ENCODE measurements at regions not wholly inside any gene's neighbourhood (a gene's known extent, or its start where the extent isn't known, plus 50 kb on each side); places are given as distances from the start of the nearest gene placed in this dataset.
"Not testable (repeated sequence)": the region's sequence is repeated elsewhere in the genome, so short reads cannot be mapped to it uniquely, and the experiment has no call there.

- DNase-seq (ENCODE audit: low read depth): peak; percentile 89
These were observed 126.5 kb downstream of the RASSF10 start for GRCh38 chr11:13135385-13136271.

DNA sequence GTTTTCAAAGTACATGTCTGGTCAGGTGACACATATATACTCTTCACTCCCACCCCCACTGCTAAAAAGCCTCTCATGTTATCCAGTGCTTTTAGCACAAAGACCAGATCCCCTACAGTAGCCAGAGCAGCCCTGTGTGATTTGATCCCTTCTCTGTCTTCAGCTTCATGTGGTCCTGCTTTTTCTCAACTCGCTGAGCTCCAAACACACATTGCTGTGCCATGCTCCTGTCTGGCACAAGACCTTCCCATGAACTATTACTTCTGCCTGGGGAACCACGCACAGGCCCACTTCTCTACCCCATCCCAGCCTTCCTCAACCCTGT lies 127.1 kb downstream of the RASSF10 start:
- no peak for DNase-seq (ENCODE audit: low read depth)

- DNase-seq (ENCODE audit: low read depth): no peak
These were observed 128.8 kb downstream of the RASSF10 start for GRCh38 chr11:13137844-13138301.

- DNase-seq (ENCODE audit: low read depth): not testable (repeated sequence)
These were observed 130.0 kb downstream of the RASSF10 start for GRCh38 chr11:13139085-13139484.

DNA sequence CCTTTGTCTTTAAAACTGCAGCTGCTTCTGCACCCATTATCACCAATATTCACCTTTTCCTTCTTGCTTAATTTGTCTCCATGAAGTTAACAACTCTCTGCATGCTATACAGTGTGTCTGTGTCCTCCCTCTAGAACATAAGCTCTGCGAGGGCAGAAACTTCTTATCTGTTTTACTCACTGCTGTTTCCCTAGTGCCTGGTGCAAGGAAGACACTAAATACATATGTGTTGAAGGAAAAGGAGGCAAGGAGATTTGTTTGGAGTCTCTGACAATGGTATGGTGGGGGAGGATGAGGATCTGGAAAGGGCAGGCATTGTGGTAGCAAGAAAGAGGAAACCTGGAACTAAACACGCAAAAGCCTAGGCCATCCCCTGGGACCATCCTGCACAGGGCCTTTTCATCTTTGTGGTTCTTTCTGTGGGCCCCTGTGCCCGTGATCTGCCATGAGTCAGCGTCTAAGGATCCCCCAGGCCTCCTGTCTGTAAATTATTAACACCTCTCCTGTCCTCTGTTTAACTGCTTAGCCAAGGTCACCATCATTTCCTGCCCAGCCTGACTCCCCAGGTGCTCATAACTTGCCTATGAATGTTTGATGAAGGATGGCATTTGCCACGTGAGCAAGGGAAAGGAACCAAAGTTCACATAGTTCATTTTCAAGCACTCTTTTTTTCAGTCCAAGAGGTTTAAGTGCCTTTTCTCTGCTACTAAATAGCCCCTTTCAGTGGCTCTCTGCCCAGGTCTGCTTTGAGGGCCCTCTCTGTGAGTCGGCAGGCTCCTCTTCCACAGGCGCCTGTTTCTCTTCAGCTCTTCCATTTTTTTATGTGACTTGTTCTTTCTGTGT lies 131.1 kb downstream of the RASSF10 start:
- DNase-seq (ENCODE audit: low read depth): peak; percentile 88

GRCh38 chr11:13140873-13141655 lies 131.9 kb downstream of the RASSF10 start:
- DNase-seq (ENCODE audit: low read depth): peak; percentile 75

DNA sequence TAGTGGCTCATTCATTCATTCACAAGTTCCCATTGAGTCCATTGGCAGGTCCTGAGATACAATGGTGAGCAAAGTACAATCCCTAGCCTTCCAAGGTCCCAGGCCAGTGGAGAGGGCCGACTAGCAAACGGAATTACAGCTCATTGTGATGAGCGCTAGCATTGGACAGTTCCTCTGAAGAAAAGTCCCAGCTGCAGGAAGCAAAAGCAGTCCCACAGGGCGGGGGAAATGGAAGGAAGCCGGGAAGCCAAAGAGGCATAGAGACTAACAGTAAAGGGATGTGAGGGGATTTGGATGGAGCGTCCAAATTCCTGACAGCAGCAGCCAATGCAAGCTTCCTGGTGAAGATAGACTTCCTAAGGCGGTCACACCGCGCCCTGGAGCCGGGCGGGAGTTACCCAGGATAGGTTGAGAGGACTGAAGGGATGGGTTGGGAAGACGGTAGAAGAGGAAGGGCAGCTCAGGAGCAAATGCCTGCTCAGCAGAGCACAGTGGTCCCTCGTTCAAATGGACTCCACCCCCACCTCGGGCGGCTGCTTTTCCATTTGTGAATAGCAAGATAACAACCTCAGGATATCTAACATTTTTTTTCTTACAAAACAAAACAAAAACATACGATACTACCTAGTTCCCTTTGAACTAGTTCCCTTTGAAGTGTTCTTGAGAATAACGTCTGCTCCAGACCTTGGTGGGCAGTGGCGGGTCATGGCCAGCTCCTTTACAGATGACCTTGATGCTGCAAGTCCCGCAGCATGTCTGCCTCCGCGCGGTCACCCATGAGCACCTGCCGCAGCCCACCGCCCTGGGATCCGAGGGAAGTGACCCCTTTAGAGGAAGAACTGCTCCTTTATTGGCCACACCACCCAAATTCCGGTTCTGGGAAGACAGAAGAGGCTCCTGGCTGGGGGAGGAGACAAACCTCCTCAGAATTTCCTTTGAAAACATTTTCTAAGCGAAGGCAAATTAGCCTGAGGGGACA lies 132.9 kb downstream of the RASSF10 start:
- no peak for DNase-seq (ENCODE audit: low read depth)

DNA sequence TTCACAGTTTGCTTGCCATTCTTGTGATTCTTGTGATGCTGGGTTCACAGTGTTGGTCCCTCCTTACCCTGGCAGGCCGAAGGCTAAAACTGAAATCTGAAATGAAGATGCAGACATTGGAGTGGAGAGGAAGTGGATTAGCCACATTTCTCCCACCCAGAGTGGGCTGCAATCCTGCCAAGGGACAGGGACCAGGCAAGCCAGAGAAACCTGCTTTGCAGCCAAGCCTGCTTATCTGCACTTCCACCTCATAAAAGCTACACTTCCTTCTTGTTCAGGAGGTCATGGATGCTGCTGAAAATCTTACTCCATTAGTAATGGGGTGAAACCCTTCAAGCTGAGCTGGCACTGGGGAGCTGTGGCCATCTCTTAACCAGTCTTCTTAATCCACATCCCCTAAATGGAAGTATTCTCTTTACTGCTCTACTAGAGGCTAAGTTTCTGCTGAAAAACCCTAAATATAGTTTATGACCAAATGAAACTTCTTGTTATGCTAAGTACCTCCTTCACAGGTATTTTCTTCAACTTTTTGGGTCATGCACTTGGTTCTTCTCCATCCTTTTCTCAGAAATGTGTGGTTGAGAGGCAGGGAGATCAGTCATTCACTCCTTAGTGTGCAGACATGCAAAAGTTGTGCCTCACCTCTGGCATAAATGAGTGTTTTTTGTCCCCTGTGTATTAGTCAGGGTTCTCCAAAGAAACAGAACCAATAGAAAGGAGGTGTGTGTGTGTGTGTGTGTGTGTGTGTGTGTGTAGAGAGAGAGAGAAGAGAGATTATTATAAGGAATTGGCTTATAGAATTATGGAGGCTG lies 133.9 kb upstream of the BMAL1 start:
- DNase-seq (ENCODE audit: low read depth): no peak

DNA sequence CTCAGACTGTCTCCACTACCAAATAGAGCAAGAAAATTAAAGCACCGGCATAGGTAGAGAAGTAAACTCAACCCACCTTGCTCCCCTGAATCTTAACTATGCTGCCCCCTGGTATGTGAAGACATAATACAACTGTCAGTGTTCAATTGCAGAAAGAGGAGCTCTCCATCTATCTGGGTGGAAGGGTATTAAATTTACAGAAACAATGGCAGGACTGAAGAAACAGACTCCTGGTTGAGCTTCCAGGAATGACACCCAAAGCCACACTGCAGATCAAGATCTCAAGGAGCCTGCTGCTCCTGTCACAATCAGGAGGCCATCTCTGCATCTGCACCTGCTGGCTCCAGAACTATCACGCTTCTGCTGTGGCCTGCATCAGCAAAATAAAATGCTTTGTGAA lies 132.1 kb upstream of the BMAL1 start:
- no peak for DNase-seq (ENCODE audit: low read depth)

- DNase-seq (ENCODE audit: low read depth): no peak
These were observed 127.6 kb upstream of the BMAL1 start for GRCh38 chr11:13149991-13150390.

DNA sequence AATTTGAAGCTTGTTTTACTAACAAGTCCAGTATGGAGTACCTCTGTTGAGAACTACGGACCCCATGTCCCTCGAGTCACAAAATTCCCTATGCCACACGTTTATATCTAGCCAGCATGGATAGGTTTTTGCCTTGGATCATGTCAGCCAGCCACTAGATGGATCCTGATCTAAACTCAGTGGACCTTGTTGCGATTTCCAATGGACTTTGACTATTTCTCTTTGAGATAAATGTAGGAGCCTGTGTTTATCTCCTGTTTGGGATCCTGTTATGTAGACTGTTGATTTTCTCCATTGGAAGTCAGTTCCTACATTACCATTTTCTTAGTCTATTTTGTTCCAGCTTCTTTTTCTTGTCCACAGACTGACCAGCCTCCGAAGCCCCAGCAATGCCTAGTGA lies 127.1 kb upstream of the BMAL1 start:
- no peak for DNase-seq (ENCODE audit: low read depth)

GRCh38 chr11:13152264-13152663 lies 125.3 kb upstream of the BMAL1 start:
- DNase-seq (ENCODE audit: low read depth): peak; percentile 37

DNA sequence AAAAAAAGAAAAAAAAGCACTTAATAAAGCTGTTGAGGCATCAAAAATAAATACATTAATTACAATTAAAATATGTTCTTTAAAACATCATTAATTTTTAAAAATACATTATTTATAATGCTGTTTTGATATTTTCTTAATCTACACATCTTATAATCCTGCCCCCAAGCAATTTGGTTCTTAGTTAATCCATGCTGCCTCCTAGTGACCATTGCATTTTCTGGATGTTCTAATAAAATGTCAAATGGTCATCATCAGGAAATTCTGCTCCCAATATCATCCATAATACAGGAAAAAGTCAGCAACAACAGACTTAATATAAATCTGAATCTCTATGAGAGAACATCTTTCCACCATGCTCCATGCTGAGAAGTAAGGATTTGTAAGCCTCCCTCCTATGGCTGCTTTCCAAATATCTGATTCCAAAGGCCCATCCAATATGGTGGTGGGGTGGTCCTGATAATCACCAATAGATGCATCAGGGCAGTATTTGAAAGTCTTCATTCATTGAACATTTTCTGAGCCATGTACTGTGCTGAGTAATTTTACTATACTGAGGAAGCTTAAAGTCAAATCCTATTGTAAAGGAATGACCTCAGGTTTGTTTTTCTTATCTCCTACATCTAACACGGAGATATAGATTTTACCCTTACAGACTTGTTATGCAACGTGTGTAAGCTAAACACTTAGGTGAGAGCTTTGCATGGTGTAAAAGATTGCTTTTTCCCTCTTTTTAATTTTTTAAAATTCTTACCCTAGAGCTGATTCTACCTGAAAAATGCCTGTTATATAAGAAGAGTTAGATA lies 124.7 kb upstream of the BMAL1 start:
- DNase-seq (ENCODE audit: low read depth): peak; percentile 18

- DNase-seq (ENCODE audit: low read depth): not testable (repeated sequence)
These were observed 123.2 kb upstream of the BMAL1 start for GRCh38 chr11:13154374-13154773.

DNA sequence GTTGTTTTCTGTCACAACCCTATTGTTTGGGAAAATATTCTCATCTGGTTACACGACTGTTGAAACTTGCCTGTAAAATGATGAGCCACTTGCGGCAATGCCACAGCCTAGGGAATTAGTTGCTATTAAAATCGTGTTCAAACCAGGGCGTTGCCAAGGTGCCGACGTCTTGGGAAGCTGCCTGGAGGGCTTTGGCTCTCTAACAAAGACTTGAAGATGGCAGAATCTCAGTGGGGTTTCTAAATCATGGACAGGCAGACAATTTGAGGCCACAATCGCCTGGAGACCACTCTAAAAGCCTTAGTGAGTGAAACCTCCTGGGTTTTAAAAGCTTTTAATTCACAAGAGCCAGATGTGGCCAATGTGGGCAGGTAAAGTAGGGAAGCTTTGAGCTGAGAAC lies 117.2 kb upstream of the BMAL1 start:
- DNase-seq (ENCODE audit: low read depth): no peak

DNA sequence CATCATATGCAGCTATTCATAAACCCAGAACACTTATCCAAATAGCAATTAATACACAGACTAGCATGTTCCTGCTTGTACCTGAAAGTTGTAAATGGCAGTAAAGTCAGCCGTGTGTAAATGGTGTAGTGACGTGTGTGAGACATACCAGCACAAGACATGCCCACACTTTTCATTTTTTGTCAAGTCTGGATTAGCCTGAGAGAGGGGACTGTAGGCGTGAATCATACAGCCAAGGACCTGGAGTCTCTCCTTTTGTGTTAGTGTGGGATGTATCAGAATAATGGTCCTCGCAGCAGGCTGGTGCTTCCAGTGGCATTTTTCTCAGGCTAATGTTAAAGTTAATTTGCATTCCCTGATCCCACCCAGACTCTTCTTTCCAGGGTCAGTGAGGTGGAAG lies 116.8 kb upstream of the BMAL1 start:
- no peak for DNase-seq (ENCODE audit: low read depth)

DNA sequence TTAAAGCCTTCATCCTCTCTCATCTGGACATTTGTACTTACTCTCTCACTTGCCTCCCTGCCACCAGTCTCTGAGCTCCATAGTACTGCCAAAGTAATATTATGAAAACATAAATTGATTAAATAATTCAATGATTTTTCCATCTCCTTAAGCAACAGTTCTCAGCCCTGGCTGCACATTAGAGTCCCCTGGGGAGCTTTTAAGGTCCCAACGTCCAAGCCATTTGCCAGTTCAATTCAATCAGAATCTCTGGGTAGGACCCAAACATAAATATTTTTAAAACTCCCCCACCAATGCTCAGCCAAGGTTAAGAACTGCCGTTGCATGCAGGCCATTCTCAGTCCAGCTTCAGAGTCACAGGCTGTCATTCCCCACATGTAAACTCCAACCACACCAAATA lies 114.4 kb upstream of the BMAL1 start:
- DNase-seq (ENCODE audit: low read depth): no peak

GRCh38 chr11:13166036-13166435 lies 111.6 kb upstream of the BMAL1 start:
- DNase-seq (ENCODE audit: low read depth): no peak

DNA sequence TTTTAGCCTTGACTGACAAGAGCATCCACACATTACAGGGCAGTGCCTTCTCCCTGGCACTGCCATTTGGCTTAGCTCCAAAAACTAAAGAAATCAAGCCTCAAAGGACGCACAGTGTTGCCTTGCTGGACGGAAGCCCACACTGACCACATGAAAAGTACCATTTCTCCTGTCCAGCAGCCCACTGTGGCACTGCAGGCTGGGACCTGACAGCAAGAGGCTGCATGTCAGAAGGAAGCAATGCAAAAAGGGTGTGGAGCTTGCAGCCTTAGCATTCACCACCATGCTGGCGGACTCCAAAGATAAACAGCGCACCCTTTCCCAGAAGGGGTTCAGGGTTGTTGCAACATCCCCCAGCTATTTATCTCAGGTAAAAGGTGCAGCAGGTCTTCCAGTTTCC lies 109.3 kb upstream of the BMAL1 start:
- no peak for DNase-seq (ENCODE audit: low read depth)

Data from Daoy (cell line).